SJSA1 (cell line): ENCODE measurements at regions not wholly inside any gene's neighbourhood (a gene's known extent, or its start where the extent isn't known, plus 50 kb on each side); places are given as distances from the start of the nearest gene placed in this dataset.

Source experiments
- DNase-seq, 2 experiments: peaks; one replicate each; pipeline ENCODE4 v3.0.0-alpha.2; 2015 to 2020; ENCODE audit warnings: low spot score in 2 of 2, low read depth in 1 of 2
- H3K27ac ChIP-seq: fragments of 250-450 bp; sonication (Bioruptor Pico); 2 replicates; pipeline ENCODE4 v1.5.1; 2020; ENCODE audit warnings: mild to moderate bottlenecking, moderate library complexity
- H3K27me3 ChIP-seq: fragments of 250-450 bp; sonication (Bioruptor Pico); replicated peaks from 2 replicates; pipeline ENCODE4 v1.5.1; 2020; ENCODE audit warnings: mild to moderate bottlenecking, moderate library complexity
- H3K36me3 ChIP-seq: fragments of 250-450 bp; sonication (Bioruptor Pico); 2 replicates; pipeline ENCODE4 v1.5.1; 2020; ENCODE audit warnings: mild to moderate bottlenecking
- H3K4me1 ChIP-seq: fragments of 250-450 bp; sonication (Bioruptor Pico); replicated peaks from 2 replicates; pipeline ENCODE4 v1.6.1; 2021; ENCODE audit warnings: mild to moderate bottlenecking
- H3K4me3 ChIP-seq: fragments of 250-450 bp; sonication (Bioruptor Pico); 2 replicates; pipeline ENCODE4 v1.5.1; 2020; ENCODE audit warnings: mild to moderate bottlenecking
- H3K9me3 ChIP-seq: fragments of 250-450 bp; sonication (Bioruptor Pico); replicated peaks from 2 replicates; pipeline ENCODE4 v1.5.1; 2020; ENCODE audit warnings: mild to moderate bottlenecking

- H3K4me1 ChIP-seq = peaks cover 10% of the 10 kb centered on the region
- H3K9me3 ChIP-seq = no peaks in the 10 kb centered on the region
- no peak for DNase-seq
- H3K4me3 ChIP-seq = no peak overlapping the region
- H3K36me3 ChIP-seq = no peaks in the 10 kb centered on the region
- no peaks in the 10 kb centered on the region for H3K27me3 ChIP-seq
- H3K27ac ChIP-seq = no peak overlapping the region
Measured at GRCh38 chr3:124588794-124589193, 141.5 kb upstream of the UMPS start.

- no peaks in the 10 kb centered on the region for H3K27me3 ChIP-seq
- no peak overlapping the region for H3K27ac ChIP-seq
- DNase-seq = no peak
- no peaks in the 10 kb centered on the region for H3K4me1 ChIP-seq
- no peaks in the 10 kb centered on the region for H3K36me3 ChIP-seq
- no peak overlapping the region for H3K4me3 ChIP-seq
- H3K9me3 ChIP-seq = no peaks in the 10 kb centered on the region
Measured at GRCh38 chr3:124591699-124592098, 138.6 kb upstream of the UMPS start.

- Histone ChIP-seq H3K4me1 (no peaks in the 10 kb centered on the region), H3K9me3 (no peaks in the 10 kb centered on the region), H3K4me3 (no peak overlapping the region), H3K36me3 (no peaks in the 10 kb centered on the region), H3K27me3 (no peaks in the 10 kb centered on the region), H3K27ac (no peak overlapping the region)
- DNase-seq = no peak
Measured at GRCh38 chr3:124592658-124593441, 137.4 kb upstream of the UMPS start.

GRCh38 chr3:124593442-124593829 lies 136.8 kb upstream of the UMPS start:
- Histone ChIP-seq H3K36me3 (no peaks in the 10 kb centered on the region), H3K27ac (no peak overlapping the region), H3K4me1 (no peaks in the 10 kb centered on the region), H3K4me3 (no peak overlapping the region), H3K27me3 (no peaks in the 10 kb centered on the region), H3K9me3 (no peaks in the 10 kb centered on the region)
- DNase-seq = no peak

- Histone ChIP-seq H3K36me3 (no peaks in the 10 kb centered on the region), H3K9me3 (no peaks in the 10 kb centered on the region), H3K27ac (no peak overlapping the region)
Measured at GRCh38 chr3:124594581-124594980, 135.7 kb upstream of the UMPS start.

GRCh38 chr3:124597273-124597672 lies 133.0 kb upstream of the UMPS start:
- H3K27me3 ChIP-seq = no peaks in the 10 kb centered on the region
- no peak for DNase-seq
- H3K27ac ChIP-seq = no peak overlapping the region
- peaks cover 12% of the 10 kb centered on the region for H3K4me1 ChIP-seq
- no peaks in the 10 kb centered on the region for H3K9me3 ChIP-seq
- H3K4me3 ChIP-seq = no peak overlapping the region
- H3K36me3 ChIP-seq = no peaks in the 10 kb centered on the region

More at GRCh38 chr3:124594581-124594980, 135.7 kb upstream of the UMPS start:
- Histone ChIP-seq H3K4me1 (peaks cover 4% of the 10 kb centered on the region; the same call in 1 of the 2 replicates), H3K4me3 (no peak overlapping the region), H3K27me3 (no peaks in the 10 kb centered on the region)
- DNase-seq = no peak

GRCh38 chr3:124597979-124598378 lies 132.3 kb upstream of the UMPS start:
- H3K4me1 ChIP-seq = peaks cover 12% of the 10 kb centered on the region
- H3K27ac ChIP-seq = no peak overlapping the region
- no peak overlapping the region for H3K4me3 ChIP-seq
- no peak for DNase-seq
- H3K36me3 ChIP-seq = no peaks in the 10 kb centered on the region
- H3K27me3 ChIP-seq = no peaks in the 10 kb centered on the region
- H3K9me3 ChIP-seq = no peaks in the 10 kb centered on the region

GRCh38 chr3:124599147-124599765 lies 131.0 kb upstream of the UMPS start:
- no peak for DNase-seq

GRCh38 chr3:124599779-124600693 lies 130.2 kb upstream of the UMPS start:
- Histone ChIP-seq H3K36me3 (no peaks in the 10 kb centered on the region), H3K4me1 (peaks cover 12% of the 10 kb centered on the region), H3K27me3 (no peaks in the 10 kb centered on the region), H3K9me3 (no peaks in the 10 kb centered on the region), H3K4me3 (no peak overlapping the region), H3K27ac (no peak overlapping the region)
- peak; percentile 21 to 42 for DNase-seq

More at GRCh38 chr3:124599147-124599765, 131.0 kb upstream of the UMPS start:
- Histone ChIP-seq H3K36me3 (no peaks in the 10 kb centered on the region), H3K27ac (no peak overlapping the region), H3K9me3 (no peaks in the 10 kb centered on the region), H3K4me3 (no peak overlapping the region), H3K27me3 (no peaks in the 10 kb centered on the region), H3K4me1 (peaks cover 12% of the 10 kb centered on the region)

GRCh38 chr3:124600765-124601164 lies 129.5 kb upstream of the UMPS start:
- DNase-seq = no peak
- Histone ChIP-seq H3K36me3 (no peaks in the 10 kb centered on the region), H3K27me3 (no peaks in the 10 kb centered on the region), H3K4me3 (no peak overlapping the region), H3K9me3 (no peaks in the 10 kb centered on the region), H3K27ac (no peak overlapping the region), H3K4me1 (peaks cover 12% of the 10 kb centered on the region)

GRCh38 chr3:124601190-124601589 lies 129.1 kb upstream of the UMPS start:
- Histone ChIP-seq H3K27me3 (no peaks in the 10 kb centered on the region), H3K9me3 (no peaks in the 10 kb centered on the region)
- DNase-seq = no peak

GRCh38 chr3:124602980-124603627 lies 127.1 kb upstream of the UMPS start:
- no peaks in the 10 kb centered on the region for H3K36me3 ChIP-seq
- no peaks in the 10 kb centered on the region for H3K27me3 ChIP-seq
- H3K4me1 ChIP-seq = peaks cover 21% of the 10 kb centered on the region
- H3K9me3 ChIP-seq = no peaks in the 10 kb centered on the region
- no peak overlapping the region for H3K27ac ChIP-seq
- no peak overlapping the region for H3K4me3 ChIP-seq
- DNase-seq = no peak

More at GRCh38 chr3:124601190-124601589, 129.1 kb upstream of the UMPS start:
- Histone ChIP-seq H3K4me1 (peaks cover 12% of the 10 kb centered on the region), H3K4me3 (no peak overlapping the region), H3K36me3 (no peaks in the 10 kb centered on the region), H3K27ac (no peak overlapping the region)

- Histone ChIP-seq H3K9me3 (no peaks in the 10 kb centered on the region), H3K4me3 (no peak overlapping the region), H3K27me3 (no peaks in the 10 kb centered on the region), H3K36me3 (no peaks in the 10 kb centered on the region), H3K27ac (no peak overlapping the region), H3K4me1 (peaks cover 10% of the 10 kb centered on the region)
- DNase-seq = no peak
Measured at GRCh38 chr3:124605781-124606579, 124.3 kb upstream of the UMPS start.
